ENCODE measurements at regions not wholly inside any gene's neighbourhood (a gene's known extent, or its start where the extent isn't known, plus 50 kb on each side); places are given as distances from the start of the nearest gene placed in this dataset.

DNA sequence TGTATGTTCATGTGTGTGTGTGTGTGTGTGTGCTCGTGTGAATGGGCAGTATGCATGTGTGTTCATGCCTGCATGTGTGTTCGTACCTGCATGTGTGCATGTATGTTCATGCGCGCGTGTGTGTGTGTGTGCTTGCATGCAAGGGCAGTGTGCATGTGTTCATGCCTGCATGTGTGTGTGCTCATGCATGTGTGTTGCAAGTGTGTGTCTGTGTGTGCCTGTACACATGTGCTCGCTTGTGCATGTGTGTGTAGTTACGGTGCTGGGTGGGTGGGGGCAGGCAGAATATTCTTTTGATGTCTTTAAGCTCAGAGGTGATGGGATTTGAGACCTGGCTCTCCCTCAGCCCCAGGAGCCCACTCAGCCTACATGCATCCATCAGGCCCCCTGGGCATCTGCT is 822.1 kb downstream of the BRD1 start:
- no peak overlapping the region for H2AK9ac ChIP-seq (replicated peaks; ENCODE audit: low read depth, low read length, poor library complexity)
- TF ChIP-seq, protein P1, sequence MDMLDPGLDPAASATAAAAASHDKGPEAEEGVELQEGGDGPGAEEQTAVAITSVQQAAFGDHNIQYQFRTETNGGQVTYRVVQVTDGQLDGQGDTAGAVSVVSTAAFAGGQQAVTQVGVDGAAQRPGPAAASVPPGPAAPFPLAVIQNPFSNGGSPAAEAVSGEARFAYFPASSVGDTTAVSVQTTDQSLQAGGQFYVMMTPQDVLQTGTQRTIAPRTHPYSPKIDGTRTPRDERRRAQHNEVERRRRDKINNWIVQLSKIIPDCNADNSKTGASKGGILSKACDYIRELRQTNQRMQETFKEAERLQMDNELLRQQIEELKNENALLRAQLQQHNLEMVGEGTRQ (IDR thresholded peaks at IDR 0.05; ENCODE audit: low read depth, low read length): no peak
- TF ChIP-seq POLR2A (IDR thresholded peaks at IDR 0.05; ENCODE audit: low read depth, low read length) (no peak), SMC3 (IDR thresholded peaks at IDR 0.05; ENCODE audit: low read depth, low read length) (no peak), CEBPB (IDR thresholded peaks at IDR 0.05; ENCODE audit: low read depth, low read length) (no peak), FOS (IDR thresholded peaks at IDR 0.05; ENCODE audit: low read depth, low read length) (no peak), CHD1 (IDR thresholded peaks at IDR 0.05; ENCODE audit: low read depth, low read length) (no peak), MAZ (IDR thresholded peaks at IDR 0.05; ENCODE audit: borderline replicate concordance, low read depth, low read length) (no peak), MAFK (IDR thresholded peaks at IDR 0.05; ENCODE audit: low read depth, low read length) (no peak)
- TF ChIP-seq, protein P2, sequence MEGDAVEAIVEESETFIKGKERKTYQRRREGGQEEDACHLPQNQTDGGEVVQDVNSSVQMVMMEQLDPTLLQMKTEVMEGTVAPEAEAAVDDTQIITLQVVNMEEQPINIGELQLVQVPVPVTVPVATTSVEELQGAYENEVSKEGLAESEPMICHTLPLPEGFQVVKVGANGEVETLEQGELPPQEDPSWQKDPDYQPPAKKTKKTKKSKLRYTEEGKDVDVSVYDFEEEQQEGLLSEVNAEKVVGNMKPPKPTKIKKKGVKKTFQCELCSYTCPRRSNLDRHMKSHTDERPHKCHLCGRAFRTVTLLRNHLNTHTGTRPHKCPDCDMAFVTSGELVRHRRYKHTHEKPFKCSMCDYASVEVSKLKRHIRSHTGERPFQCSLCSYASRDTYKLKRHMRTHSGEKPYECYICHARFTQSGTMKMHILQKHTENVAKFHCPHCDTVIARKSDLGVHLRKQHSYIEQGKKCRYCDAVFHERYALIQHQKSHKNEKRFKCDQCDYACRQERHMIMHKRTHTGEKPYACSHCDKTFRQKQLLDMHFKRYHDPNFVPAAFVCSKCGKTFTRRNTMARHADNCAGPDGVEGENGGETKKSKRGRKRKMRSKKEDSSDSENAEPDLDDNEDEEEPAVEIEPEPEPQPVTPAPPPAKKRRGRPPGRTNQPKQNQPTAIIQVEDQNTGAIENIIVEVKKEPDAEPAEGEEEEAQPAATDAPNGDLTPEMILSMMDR (conservative IDR thresholded peaks at IDR 0.05; ENCODE audit: low read depth, low read length): no peak
- H3K9me1 ChIP-seq (ENCODE audit: insufficient read depth, low read length): no peaks in the 10 kb centered on the region
- H3K4me3 ChIP-seq (ENCODE audit: insufficient read depth, low read depth, low read length): no peak overlapping the region
- no peaks in the 10 kb centered on the region for H3K79me1 ChIP-seq (ENCODE audit: low read depth in 1 of 2, low read length in 2 of 2)
- H3K4me2 ChIP-seq (ENCODE audit: low read depth, low read length): no peak overlapping the region
- no peak overlapping the region for H2BK20ac ChIP-seq (ENCODE audit: low read depth, low read length)
- H2BK15ac ChIP-seq (ENCODE audit: low read depth, low read length): no peak overlapping the region
- in situ Hi-C loops (cut with MboI; ENCODE audit: low sequenced_read_pairs) (loop anchor here (10.0 kb wide), 1 partner anchor 51 kb away; no protein-coding TSS in a partner anchor), intact Hi-C loops (cut with micrococcal nuclease) (no loop called here), dilution Hi-C loops (cut with HindIII; ENCODE audit: low sequenced_read_pairs, unreplicated experiment) (no loop called here)
- no peak overlapping the region for H3K56ac ChIP-seq (ENCODE audit: extremely low read depth, insufficient read depth, low read length)
- H3K4ac ChIP-seq (ENCODE audit: low read depth, low read length): no peak overlapping the region
- H3K23ac ChIP-seq (ENCODE audit: low read depth, low read length): no peak overlapping the region
- H3K27ac ChIP-seq (ENCODE audit: insufficient read depth, low read length): no peak overlapping the region
- H4K91ac ChIP-seq (ENCODE audit: insufficient read depth, low read depth, low read length): no peak overlapping the region
- no peaks in the 10 kb centered on the region for H3K36me3 ChIP-seq (ENCODE audit: control insufficient read depth, insufficient read depth, low read length)
- DNase-seq (no peak), ATAC-seq (ENCODE audit: low read depth) (no peak)
- POLR2A ChIA-PET (ENCODE audit: unreplicated experiment): no interaction called here
- no peaks in the 10 kb centered on the region for H3K27me3 ChIP-seq (ENCODE audit: control insufficient read depth, insufficient read depth, low read length)
- peaks cover 54% of the 10 kb centered on the region for H3K9me3 ChIP-seq (ENCODE audit: control insufficient read depth, insufficient read depth, low read length)
- no peak overlapping the region for H2AFZ ChIP-seq (replicated peaks; ENCODE audit: low read length, poor library complexity)
- no peak overlapping the region for H3K9ac ChIP-seq (ENCODE audit: low read depth, low read length)
- no peak overlapping the region for H2AK5ac ChIP-seq (ENCODE audit: low read depth, low read length)
- H3K18ac ChIP-seq (ENCODE audit: low read depth, low read length): no peak overlapping the region
- H3K14ac ChIP-seq (replicated peaks; ENCODE audit: low read depth, low read length): no peak overlapping the region
- H2BK120ac ChIP-seq (ENCODE audit: low read depth, low read length): no peak overlapping the region
- no TSS peak for BruUV-seq (replicated peaks)
- 74% methylated on average over 7 of the region's 7 CpGs; no CpG with 5 or more reads in 1 of the 2 experiments for WGBS, 2 experiments (ENCODE audit: extremely low coverage in 2 of 2, insufficient read length in 1 of 2)
- no peaks in the 10 kb centered on the region for H3K4me1 ChIP-seq (ENCODE audit: control insufficient read depth, insufficient read depth, low read length)
- H4K5ac ChIP-seq (ENCODE audit: low read depth, low read length): no peak overlapping the region
- H2BK5ac ChIP-seq (ENCODE audit: low read depth, low read length, poor library complexity, severe bottlenecking): no peak overlapping the region
- no peak overlapping the region for H4K8ac ChIP-seq (ENCODE audit: low read depth in 2 of 2, low read length in 2 of 2)
- CTCF ChIA-PET: no interaction called here
- H4K20me1 ChIP-seq (ENCODE audit: insufficient read depth, low read length): no peaks in the 10 kb centered on the region

Measured in IMR-90 (cell line).